ENCODE measurements at regions not wholly inside any gene's neighbourhood (a gene's known extent, or its start where the extent isn't known, plus 50 kb on each side); places are given as distances from the start of the nearest gene placed in this dataset.
"Not testable (repeated sequence)": the region's sequence is repeated elsewhere in the genome, so short reads cannot be mapped to it uniquely, and the experiment has no call there.

DNA sequence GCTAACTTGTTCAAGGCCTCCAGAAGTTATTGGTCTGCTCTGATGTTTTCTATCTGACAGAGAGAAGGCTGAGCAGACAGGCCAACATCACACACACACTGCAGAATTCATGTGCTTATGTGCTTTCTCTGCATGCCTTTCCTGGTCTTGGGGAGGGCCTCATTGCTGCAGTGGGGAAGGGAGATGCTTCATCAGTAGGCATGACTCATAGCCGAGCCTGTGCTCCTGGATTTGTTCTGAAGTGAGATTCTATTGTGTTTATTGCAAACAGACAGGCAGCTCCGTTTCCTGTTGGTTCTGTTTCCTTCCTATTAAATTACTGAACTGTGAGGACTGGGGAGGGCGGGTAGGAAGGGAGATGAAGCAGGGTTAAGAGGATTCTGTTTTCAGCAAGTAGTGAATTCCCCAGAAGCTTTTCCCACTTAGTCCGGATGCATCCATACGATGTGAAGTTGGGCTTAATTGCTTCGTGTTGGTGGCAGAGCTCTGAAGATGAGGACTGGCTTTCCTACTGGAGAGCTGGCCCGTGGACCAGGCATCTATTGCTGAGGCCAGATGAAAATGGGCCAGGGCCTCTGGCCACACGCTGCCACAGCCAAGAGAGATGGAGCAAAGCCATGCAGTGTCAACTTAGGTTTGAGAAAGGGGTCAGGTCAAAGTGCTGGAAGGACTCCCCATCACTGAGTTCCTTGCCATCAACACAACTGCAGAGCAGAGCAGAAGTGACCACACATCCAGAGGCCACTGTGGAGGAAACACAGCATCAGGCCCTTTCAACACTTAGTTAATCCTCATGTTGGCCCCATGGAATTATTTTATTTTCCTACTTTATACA, 179.3 kb downstream of the UTP18 start:
- no peak for DNase-seq

DNA sequence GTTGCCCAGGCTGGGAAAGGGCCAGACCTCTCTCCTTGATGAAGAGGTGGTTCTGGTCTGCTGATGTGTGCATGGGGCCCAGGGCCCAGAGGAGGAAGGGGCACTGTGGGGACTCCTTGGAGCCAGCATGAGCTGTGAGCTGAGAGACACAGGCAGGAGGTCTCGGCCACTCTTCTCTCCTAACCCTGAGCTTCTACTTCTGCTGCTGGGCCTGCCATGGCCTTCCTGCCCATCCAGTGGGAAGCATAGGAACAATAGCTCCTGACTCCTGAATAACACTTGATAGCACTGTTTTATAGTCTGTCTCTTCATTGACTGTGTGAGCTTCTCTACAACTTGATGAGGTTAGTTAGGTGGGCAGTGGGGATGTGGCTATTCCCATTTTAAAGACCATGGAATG, 181.1 kb downstream of the UTP18 start:
- DNase-seq, result no peak

DNA sequence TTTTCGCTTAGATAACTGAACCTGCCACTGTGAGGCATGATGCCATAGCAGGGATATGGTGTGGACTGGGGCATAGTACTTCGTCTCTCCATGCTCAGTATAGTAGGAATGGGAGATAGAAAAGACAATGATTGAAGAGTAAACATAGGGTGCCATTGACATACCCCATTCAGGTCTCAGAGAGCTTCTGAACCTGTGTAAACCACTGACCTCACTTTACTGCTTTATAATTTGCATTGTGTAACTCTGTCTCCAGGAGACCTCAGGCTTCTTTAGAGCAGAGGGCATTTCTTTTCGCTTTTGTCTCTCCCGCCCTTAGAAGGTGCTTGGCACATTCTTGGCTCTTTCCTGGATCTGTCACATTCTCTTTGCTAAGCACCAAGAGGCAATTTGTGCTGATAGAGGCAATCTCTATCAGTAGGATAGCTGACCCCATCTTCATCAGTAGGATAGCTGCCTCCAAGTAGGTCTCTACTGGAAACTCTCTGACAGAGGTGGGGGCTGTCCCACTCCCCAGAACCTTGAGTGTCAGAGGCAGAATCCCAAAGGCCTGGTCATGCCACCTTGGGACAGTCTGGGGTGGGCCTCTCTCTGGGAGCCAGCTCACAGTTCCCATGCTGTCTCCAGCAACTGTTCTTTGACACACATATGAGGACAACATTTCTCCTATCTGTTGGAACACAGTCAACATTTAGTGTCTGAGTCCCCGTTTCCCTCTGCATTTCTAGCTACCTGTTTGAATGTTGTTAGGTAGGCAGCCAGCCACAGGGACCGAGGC, 181.9 kb downstream of the UTP18 start:
- no peak for DNase-seq

DNA sequence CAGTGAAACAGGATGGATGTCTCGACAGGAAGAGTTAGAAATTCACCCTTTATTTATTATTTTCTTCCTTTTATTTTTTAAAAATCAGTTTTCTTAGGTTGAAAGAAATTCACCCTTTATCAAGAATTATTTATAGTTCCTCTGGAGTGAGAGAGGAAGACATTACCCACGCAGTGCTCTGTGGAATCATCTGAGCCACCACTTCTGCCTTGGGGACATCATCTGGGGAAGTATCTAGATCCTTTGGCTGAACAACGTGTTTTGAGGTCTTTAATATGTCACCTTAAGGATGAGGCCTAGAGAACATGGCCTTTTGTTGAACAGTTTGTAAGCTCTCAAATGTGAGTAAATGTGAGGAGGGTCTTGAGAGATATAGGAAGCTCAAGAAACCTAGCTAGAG, 183.3 kb downstream of the UTP18 start:
- no peak for DNase-seq

DNA sequence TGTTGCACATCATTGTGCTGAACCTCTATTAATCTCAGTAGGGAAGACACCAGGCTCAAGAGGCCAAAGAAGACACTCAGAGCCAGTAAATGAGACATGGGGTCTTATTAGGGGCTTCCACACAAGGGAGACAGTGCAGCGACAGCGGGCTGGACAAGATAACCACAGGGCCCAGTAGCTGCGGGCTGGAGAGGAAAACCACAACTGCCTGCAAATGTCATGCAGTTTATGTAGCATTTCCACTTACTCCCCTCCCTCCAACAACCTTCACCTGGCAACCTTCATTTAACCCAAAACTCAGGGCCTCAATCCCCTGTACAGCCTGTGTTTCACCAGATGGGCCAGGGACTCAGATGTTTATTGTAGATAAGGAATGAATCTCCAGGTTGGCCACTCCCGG, 185.6 kb downstream of the UTP18 start:
- no peak for DNase-seq

DNA sequence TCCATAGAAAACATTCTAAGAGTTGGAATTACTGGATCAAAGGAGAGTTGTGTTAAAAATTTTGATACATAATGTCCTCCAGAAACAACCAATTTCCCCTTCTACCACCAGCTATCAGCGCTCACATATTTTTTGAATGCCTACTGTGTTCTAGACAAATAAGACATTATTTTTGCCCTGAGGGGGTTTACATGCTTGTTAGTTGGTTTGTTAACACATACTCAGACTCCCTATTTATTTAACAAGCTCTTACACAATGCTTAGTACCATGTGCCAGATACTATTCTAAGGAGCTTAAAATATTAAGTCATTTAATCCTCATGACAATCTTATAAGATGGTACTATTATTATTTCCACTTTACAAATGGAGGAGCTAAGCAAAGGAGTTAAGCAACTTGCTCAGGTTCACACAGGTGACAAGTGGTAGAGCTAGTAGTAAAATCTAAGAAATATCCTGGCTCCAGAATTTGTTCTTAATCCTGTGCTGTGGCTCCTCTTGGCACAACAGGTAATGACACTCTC, 194.2 kb downstream of the UTP18 start:
- DNase-seq, result no peak

DNA sequence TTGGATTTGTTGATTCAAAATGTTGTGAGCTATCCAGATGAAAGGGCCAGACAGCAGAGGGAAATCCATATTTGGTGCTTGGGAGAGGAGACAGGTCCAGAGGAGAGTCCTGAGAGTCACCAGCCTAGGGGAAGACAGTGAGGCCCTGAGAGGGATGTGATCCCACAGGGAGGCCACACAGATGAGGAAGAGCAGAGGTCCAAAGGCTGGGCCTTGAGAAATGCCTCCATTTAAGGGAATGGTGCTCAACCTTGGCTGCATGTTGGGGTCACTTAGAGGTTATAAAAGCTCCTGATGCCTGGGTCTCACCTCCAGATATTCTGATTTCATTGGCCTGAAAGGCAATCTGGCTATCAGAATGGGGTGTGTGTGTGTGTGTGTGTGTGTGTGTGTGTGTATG, 194.9 kb downstream of the UTP18 start:
- DNase-seq, result no peak

DNA sequence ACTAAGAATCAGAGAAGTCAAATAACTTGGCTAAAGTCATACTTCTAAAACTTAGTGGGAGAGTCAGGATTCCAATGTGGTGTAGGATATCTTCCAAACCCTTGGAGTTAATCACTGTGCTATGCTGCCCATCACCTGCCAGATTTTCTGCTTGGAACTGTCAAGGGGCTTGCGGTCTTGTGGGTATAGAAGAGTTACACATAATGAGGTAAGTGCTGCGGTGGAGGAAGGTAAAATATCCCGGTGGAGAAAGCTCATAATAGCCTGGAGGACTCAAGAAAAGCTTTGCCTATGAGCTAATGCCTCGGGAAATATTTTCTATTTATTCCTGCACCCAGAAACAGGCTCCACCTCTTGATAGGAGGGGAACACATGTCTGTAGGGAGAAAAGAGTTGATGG, 195.6 kb downstream of the UTP18 start:
- DNase-seq, result no peak

DNA sequence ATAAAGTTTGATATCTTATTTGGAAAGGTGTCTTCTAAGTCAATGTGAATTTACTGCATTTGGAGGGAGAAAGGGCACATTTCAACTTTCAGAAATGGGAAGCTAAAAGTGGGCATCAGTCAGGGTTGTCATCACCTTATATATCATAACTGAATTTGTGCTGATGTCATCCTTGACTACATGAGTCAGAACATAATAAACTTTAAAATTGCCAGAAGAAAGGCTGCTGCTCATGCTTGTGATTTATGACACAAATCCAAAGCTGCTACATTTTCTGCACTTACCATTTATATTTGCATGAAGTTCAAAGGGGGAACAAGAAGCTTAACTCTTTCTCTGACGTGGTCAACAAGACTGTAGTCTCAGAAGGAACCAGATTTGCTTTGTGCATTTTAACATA, 196.6 kb downstream of the UTP18 start:
- DNase-seq, result no peak

DNA sequence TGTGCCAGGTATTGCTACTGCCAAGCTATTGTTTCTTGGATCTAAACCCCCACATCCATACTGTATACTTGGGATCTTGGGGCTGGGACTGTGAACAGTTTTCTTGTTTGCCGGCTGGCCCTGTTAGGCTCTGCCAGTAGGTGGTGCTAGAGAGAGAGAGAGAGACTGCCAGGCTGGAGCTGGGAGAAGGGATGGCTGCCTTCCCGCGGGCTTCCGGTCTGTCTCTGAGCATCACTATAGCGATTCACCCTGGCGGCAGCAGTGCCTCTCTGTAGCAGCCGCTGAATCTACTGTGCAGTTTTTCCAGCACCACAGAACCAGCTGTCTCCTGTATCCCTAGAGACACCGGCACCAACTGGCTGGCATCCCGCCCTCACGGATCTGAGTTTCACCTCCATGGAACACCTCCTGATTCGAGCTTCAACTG, 201.2 kb downstream of the UTP18 start:
- DNase-seq, result peak; percentile 60

DNA sequence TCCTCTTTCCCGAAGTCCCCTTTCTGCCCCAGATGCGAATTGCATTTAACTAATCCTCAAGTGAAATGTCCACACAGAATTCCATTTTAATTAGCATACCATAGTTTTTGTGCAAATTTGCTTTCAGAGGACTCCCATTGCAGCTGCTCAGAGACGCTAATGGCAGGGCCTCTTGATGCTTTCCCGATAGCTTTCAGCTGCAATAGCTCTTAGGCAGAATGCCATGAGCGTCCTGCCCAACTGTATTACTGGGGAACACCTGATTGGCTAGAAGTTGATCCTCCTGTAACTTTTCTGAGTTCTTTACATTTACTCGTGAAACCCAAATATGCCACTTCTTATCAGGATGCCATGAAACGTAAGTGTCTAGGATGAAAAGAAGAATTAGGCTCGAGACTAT, 203.0 kb downstream of the UTP18 start:
- no peak for DNase-seq

DNA sequence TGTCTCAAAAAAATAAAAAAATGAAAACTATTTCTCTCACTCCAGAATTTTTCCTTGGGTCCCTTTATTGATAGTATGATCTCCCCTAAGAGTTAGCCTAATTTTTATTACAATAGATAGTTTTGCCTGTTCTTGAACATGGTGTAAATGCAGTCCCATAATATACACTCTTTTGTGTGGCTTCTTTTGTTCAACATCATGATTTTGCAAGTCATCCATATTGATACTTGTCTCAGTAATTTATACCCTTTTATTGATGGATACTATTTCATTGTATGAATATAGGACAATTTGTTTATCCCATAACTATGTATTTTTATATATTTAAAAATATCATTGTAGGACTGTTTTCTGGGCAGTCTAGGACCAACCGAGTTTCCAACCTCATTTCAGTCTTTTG, 207.0 kb downstream of the UTP18 start:
- no peak for DNase-seq

DNA sequence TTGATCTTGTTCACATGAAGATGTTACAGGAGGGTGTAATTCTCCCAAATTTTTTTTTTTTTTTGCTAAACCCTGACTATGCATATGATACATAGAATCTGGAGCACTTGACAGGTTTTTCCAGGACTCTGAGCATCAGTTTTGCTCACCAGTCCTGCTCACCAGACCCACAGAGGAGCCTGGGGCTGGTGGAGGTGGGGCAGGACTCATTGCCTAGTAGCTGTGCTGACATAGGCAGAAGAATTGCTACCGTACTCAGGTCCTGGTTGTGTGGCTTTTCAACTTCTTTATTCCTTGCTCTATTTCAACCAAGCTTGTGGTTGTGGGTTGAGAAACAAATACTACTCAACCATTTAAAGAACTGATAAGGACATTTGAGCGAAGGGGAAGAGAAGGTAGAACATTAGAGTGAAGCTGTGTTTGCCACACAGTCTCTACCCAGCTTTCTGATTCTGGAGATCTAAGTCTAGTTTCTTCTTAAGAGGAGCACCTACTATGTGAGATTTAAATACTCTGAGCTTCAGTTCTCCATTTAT, 212.4 kb downstream of the UTP18 start:
- no peak for DNase-seq

DNA sequence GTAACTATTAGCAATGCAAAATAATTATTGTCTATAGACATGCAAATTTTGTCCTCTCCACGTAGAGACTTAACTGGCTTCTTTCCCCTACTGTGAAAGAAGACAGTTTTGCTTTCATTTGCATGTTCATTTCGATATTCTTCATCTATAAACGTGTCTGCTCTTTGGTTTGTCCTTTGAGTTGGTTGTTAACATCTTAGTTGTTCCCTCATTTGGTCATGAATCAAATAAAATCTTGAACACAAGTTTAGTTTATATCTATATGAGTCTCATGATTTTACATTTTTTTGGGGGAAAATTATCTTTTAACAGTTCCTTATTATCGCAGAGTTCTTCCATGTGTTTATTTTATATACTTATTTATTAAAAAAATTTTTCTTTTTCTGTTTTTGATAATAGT, 214.4 kb downstream of the UTP18 start:
- DNase-seq, result no peak

DNA sequence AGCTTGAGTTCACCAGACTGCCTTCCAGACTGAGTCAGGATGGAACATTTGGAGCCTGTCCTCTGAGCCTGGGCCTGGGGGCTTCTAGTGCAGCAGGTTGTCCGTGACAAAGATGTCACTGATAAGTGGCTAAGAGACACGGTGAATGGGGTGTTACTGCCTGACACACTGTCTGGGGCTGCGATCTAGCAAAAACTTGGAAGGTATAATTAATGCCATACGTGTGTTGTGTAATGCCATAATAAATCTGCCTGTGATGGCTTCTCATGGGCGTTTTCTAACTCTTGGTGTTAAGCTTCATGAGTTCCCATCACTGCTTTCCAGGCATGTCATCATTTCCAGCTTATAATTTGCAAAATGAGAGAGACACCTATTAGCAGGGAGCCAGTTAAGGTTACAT, 215.4 kb downstream of the UTP18 start:
- no peak for DNase-seq

DNA sequence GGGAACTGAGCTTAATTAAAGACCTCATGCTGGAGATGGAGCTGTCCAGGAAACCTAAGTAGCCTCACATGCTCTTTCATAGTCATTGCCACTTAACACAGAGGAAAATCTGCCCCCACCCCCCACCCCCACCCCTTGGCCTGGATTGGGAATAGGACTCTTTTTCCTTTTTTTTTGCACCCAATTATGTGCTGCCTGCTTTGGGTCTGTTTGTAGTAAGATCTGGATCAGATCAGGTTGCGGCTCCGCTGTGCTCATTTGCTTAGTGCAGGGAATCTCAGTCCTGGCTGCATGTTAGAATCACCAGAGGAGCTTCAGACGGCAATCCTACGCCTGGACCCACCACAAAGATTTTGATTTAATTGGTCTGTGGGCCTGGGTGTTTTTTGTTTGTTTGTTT, 219.0 kb downstream of the UTP18 start:
- no peak for DNase-seq

DNA sequence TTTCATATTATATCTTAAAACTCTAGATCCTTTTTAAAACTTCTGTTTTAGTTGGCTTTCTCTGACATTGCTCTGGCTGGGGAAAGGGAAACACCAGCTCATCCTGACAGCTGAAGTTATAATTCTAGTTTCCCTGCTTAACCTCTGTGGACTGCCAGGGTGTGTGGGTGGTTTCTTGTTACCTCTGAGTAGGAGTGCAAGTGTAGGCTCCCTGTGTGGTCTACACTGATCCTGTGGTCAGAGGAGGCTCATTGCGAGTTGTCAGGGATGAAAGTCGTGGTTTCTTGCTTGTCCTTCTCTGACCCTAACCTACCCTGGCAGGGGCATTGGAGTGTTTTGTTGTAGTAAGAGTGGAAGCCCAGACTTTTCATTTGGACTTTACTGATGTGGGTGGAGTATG, 221.0 kb downstream of the UTP18 start:
- no peak for DNase-seq

DNA sequence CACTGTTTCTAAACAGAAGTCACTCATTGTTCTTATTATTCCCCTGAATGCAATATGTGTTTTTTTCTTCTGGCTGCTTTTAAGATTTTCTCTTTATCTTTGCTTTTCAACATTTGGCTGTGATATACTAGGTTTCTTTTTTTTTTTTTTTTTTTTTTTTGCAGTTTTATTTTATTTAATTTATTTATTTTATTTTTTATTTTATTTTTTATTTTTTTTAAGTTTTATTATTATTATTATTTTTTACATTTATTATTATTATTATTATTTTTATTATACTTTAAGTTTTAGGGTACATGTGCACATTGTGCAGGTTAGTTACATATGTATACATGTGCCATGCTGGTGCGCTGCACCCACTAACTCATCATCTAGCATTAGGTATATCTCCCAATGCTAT, 221.9 kb downstream of the UTP18 start:
- DNase-seq, result not testable (repeated sequence)

DNA sequence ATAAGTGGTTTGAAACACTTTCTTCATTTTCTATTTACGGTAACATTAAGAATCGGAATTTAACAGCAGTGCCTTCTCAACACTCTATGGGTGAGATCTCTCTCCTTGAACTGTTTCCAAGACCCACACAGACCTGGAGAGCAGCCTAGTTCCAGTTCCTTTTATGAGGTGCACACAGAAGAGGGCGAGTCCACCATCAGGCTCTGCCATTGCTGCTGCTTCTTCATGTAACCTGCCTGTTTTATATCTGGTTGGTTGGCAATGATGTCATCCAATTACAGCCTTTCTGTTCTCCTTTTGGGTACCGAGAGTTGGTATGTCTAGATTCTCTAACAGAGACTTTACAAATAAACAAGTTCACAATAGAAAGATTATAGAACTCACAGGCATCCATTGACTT, 225.7 kb downstream of the UTP18 start:
- no peak for DNase-seq

DNA sequence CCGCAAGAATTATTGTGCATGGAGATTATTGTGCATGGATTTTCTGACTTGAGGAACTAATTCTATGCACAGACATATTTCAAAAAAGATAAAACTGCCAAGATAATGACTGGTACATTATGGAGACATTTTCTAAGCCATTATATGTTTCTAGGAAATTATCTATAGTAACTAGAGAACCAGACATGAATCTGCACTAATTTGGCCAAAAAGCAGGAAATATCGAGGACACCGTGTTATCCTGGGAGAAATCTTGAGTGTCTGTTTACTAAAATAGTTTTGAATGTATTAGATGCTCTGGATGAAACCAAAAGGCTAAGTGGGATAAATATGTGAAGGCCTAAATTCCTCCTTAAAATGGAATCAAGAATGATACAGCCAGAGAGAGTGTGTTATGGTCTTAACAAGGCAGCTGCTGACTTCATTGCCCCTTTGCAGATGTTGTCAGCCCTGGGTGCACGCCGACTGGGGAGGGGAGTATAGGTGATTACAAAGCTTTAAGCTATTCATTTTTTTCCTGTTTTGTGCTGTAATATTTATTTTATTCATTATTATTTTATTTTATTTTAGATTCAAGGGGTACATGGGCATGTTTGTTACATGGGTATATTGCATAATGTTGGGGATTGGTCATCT, 226.7 kb downstream of the UTP18 start:
- no peak for DNase-seq

DNA sequence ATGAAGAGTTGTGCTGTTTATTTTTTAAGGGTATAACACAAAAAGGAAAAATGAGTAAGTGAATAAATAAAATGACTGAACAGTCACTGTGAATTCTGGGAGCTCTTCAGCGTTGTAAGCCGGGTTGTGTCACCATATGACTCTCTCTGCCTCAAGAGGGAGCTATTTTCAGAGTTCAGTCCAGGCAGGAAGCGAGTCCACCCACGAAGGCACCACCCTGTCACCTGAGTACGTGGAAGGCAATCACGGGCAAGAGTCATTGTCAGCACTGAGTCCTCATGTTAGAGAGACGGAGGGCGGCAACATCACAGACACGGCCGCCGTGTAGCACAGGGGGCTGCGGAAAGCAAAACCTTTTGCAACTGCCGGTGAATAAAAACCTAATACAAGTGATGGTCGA, 227.6 kb downstream of the UTP18 start:
- DNase-seq, result no peak

DNA sequence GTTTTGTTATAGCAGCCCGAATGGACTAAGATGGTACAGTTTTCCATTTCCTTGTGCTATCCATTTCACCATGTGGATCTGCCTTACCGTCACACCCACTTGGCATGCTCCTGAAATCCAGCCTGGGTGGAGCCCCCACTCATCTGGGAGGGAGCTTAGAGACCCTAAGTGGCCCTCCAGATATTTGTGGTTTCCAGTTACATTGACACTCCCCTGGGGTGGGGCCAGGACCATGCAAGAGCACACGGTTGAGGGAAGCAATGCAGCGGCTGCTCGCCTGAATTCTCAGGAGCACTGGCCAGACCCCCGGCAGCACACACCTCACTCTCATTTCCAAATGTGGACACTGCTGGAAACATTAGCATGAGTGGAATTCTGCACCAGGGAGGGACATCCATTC, 231.1 kb downstream of the UTP18 start:
- no peak for DNase-seq

DNA sequence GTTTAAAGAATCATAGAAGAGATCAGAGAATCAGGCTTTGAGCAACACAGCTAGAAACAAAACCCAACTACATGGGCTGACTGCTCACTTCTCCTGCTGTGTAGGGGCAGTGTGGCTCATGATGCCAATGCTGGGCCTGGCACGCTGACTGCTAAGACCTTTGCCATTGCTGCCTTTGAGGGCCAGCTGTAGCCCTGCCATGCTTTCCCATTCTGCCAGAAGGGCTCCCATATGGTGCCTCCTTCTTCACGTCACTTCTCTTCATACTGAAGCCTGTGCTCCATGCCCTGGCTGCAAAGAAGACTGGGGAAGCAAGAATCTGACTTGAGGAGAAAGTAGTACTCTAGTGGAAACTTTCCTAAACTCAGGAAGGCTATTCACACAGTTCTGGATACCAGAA, 232.9 kb downstream of the UTP18 start:
- DNase-seq, result no peak

DNA sequence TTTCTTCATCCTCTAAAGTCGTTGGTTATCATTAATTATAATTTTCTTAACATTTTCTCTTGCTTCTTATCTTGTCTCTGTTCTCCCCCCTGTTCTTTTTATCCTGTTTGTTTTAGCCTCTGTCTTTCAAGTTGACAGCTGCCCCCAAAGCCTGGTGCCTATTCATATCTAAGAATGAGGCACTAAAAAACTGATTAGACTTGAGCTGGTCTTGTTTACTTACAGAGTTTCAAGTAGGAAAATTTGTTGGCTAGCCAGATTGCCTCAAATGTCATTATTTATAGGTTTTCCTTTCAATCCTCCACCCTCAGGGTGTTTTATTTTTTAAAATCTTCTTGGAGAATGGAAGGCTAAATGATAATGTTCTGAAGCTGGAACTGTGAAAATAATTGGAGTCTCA, 236.0 kb downstream of the UTP18 start:
- peak; percentile 16 for DNase-seq

All from NCI-H1105 treated with DMSO at 0.1 percent for 48 hours (cell line).